GM19397 (cell line): ENCODE measurements at regions not wholly inside any gene's neighbourhood (a gene's known extent, or its start where the extent isn't known, plus 50 kb on each side); places are given as distances from the start of the nearest gene placed in this dataset.

Source experiments
- ATAC-seq: cut with Tn5 transposase; IDR thresholded peaks from one replicate; pipeline ENCODE4 v1.9.1; 2021; ENCODE audit warnings: mild to moderate bottlenecking, moderate library complexity; ENCODE audit not compliant: unreplicated experiment

- no peak for ATAC-seq
These were observed 486.7 kb downstream of the VRK1 start for GRCh38 chr14:97283841-97284240.

DNA sequence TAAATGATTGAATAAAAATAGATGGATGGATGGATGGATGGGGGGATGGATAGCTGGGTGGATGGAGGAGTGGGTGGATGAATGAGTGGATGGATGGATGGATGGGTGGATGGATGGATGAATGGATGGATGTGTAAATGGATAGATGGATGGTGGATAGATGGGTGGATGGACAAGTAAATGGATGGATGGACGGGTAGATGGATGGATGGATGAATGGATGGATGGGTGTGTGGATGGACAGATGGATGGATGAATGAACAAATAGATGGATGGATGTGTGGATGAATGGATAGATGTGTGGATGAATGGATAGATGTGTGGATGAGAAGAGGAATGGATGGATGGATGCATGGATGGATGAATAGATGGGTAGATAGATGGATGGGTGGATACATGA lies 490.8 kb downstream of the VRK1 start:
- no peak for ATAC-seq

DNA sequence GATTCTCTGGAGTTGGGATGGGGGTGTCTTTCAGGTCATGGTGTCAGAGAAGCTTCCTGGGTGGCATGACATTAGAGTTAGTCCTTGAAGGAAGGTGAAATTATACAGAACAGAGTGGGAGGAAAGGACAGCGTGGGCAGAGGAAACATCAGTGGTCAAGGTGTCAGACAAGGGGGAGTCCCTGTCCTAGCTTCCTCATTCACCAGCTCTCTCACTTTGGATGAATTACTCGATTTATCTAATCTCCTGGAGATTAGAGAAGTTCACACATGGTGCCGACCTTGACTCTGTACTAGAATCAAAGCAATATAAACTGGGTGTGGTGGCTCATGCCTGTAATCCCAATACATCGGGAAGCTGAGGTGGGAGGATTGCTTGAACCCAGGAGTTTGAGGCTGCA lies 492.9 kb downstream of the VRK1 start:
- no peak for ATAC-seq

- ATAC-seq, result no peak
These were observed 493.8 kb downstream of the VRK1 start for GRCh38 chr14:97290977-97291376.

DNA sequence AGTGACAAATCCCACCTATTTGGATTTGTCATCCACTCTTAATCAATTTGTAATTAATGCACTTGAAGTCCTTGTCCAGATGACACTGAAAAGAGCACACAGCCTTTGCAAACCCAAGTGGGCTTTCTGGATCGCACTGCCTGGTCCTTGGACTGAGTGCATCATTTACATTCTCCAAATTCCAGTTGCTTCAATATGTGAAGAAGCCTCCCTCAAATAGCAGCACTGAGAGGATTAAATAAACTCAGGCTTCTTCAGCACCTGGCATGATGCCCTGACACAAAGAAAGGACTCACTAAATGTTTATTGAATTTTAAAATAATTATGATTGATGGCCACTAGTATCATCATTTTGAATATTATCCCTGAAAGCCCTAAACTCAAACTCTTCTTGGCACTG lies 496.5 kb downstream of the VRK1 start:
- no peak for ATAC-seq

- ATAC-seq, result no peak
These were observed 498.0 kb downstream of the VRK1 start for GRCh38 chr14:97295108-97295710.

DNA sequence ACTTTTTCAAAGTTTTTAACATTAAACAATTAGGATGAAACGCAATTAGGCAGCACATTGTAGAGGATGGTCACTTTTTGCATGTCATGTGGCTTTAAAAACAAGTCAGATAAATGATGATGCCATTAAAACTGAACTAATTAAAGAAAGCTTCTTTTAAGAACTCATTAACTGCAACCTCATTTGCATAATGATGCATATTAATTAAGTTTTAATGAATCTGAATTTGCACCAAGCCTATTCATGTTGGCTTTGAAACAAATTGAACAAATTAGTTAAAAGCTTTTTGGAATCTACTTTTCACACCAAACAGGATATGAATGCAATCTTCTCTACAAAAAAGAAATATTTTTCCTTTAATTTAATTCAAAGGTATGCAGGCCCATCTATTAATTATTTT lies 499.0 kb downstream of the VRK1 start:
- no peak for ATAC-seq

- no peak for ATAC-seq
These were observed 499.9 kb downstream of the VRK1 start for GRCh38 chr14:97297100-97297499.

- ATAC-seq, result no peak
These were observed 501.1 kb downstream of the VRK1 start for GRCh38 chr14:97298331-97298730.

GRCh38 chr14:97298736-97299135 lies 501.6 kb downstream of the VRK1 start:
- ATAC-seq, result no peak

DNA sequence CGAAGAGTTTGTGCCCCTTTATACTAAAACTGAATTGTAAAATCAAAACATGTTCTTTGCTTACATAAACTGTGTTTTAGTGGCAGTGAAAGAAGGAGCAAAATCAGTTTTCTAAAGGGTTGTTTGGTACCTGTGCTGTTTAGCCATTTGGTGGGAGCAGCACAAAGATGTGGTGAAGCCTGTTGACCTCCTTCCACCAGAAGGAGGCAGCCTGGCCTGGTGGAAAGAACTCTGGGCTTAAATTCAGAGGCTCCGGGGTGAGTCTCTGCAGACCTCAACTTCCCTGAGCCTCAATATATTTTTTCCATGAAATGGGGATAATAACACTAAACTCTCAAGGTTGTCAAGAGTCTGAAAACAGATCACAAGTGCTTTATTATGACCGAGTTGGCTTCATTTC lies 502.5 kb downstream of the VRK1 start:
- ATAC-seq, result no peak

DNA sequence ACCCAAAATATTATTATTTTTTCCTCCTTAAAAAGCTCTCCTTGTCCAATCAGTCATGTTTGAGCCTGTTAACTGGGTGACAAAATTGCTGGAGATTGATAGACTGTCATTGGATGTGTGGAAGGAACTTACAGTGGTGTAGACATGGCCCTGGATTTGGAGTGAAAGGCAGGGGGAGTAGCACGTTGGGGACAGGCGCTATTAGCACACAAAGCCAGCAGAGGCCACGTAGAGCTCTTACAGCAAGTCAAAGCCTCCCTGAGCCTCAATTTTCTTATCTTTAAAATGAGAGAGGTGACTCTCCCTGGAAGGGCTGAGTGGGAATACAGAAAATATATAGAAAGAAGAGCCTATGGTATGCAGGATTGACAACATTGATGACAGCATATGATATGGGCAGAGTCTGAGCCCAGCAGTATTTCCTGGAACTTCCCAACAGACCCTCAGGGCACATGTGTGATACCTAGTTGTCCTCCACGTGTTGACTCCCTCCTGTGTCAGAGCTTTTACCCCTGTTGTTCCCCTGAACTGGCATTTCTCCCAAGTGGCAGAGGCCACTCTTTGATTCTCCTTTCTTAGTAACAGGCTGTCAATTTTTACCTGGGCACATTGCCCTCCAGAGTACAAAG lies 504.9 kb downstream of the VRK1 start:
- ATAC-seq, result no peak

DNA sequence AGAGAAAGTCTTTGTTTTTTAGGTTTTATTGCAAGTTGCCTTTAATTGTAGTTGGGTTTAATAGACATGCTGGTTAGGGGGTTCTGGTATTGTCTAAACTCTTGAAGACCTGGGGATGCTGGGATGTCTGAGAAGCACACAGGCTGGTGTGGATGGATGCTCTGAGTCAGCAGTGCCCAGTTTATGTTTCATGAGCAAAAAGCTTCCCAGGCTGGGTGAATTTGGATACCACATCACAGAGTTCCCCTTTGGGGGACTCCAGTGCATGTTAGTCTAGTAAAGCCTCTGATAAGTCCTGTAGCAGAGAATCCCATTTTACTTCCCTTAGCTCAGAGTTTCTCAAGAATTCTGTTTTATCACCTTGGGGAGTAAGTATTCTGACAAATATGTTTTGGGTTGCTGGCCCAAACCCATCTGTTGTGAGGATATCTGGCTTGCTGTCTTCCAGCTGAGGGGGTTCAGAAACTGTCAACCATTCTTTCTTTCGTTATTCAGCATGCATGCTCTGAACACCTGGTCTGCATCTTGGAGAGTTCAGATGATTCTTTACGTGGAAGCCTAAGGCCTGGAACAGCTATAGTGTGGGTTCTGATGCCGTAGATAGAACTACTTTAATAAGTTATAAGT lies 509.1 kb downstream of the VRK1 start:
- ATAC-seq, result no peak

- no peak for ATAC-seq
These were observed 509.6 kb downstream of the VRK1 start for GRCh38 chr14:97306760-97307246.

DNA sequence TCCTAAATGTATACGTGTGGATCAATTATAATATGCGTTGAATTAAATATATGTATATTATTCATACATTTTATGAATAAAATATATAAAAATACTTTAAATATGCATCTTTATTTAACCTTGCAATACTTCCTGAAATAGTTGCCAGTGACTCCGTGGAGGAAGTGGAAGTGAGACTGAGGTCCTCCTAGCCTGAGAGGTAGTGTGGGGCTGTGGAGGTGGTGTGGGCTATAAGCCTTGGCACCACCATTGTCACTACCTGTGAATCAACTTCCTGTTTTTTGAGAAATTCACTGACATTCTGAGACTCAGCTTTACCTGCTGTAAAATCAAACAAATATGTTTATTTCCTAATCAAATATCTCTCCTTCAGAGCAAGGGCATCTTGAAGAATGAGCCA lies 514.2 kb downstream of the VRK1 start:
- no peak for ATAC-seq

DNA sequence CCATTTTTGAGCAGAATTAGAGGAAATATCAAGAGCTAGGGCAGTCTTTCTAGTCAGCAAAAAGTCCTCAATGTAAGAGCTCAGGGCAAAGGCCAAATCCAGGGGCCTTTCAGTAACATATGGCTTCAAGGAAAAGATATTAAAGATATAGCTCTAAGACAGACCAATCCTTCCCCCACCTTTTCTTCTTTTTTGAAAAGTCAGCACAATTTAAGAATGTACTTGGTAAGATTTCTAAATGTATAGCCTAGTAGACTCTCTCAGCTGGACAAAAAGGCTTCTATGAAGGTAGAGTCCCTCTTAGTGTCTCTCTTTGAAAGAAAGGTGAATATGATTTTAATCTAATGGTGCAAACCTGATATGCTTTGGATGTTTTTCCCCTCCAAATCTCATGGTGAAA lies 515.7 kb downstream of the VRK1 start:
- no peak for ATAC-seq

- ATAC-seq, result no peak
These were observed 518.6 kb downstream of the VRK1 start for GRCh38 chr14:97315790-97316189.

DNA sequence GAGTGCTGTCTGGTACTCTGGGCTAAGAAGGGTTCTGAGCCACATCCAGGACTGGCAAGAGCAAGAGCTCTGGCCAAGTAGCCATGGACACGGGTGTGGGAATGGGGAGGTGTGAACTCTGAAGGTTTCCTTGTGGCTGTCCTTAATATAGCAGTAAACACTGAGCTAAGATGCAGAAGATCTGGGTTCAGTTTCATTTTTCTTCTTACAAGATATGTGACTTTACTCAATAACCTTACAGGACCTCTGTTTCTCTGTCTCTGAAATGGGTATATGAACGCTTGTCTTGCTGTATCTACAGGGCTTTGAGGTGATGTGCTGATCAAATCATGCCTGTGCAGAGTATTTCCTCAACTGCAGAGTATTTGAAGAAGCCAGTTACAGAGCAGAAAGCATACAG lies 521.2 kb downstream of the VRK1 start:
- no peak for ATAC-seq

DNA sequence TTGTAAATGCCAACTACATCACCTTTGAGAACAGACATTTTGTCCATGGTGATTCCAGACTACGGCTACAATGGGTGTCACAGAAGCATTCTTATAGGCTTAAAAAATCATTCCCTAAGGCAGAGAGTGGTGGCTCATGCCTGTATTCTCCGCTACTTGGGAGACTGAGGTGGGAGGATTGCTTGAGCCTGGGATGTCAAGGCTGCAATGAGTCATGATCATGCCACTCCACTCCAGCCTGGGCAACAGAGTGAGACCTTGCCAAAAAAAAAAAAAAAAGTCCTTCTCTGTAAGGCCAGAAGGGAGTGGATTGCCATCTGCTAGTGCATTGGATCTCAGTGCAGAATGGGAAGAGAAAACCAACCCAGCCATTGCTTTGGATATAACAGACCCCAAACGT lies 522.5 kb downstream of the VRK1 start:
- no peak for ATAC-seq

DNA sequence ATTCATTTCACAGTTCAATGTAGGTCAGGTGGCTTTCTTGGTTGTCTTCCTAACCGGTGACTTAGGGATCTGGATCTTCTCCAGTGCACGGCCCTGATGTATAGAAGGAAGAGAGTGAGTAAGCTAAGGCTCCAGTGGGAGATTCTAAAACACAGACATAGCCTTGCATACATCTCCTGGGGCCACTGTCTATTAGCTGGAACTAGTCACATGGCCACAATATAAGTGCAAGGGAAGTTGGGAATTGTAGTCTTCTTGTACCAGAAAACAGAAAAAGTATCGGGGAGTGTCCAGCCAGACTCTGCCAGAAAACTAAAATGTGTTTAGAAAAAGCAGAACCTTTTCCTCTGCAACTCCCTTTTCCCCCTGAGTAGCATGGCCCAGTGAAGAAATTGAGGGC lies 531.6 kb downstream of the VRK1 start:
- no peak for ATAC-seq

- ATAC-seq, result no peak
These were observed 532.5 kb downstream of the VRK1 start for GRCh38 chr14:97329701-97330100.

- no peak for ATAC-seq
These were observed 533.9 kb downstream of the VRK1 start for GRCh38 chr14:97331058-97331457.

- no peak for ATAC-seq
These were observed 534.3 kb downstream of the VRK1 start for GRCh38 chr14:97331526-97331925.
